ENCODE measurements at regions not wholly inside any gene's neighbourhood (a gene's known extent, or its start where the extent isn't known, plus 50 kb on each side); places are given as distances from the start of the nearest gene placed in this dataset.

DNA sequence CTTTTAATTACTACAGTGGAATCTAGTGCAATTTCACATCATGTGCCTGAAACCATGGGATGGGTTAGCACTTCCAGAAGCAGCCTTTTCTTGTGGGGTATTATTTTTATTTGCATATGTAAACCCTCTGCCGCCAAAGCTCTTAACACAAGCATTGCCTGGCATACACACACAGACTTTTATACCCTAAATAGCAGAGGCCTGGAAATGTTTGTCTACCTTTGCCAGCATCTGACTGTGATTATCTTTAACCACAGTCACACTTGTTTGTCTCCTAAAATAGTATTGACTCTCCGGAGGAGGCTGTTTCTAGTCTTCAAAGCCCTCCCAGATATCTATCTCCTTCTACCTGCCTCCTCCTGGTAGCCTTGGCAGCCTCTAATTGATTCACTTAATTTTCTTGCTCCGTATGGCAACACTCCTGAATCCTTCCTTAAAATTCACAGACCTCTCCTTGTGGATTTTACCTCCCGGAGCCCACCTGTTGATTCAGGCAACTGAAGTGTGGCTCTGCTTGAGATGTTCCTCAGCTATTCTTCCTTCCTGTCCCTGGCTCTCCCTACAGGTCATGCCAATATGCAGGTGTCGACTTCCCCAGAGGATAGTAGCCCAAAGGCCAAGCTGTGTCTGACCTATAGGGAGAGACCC, 127.1 kb upstream of the UMPS start:
- DNase-seq (ENCODE audit: low read depth in 2 of 2), result no peak
- TF ChIP-seq, protein P1, sequence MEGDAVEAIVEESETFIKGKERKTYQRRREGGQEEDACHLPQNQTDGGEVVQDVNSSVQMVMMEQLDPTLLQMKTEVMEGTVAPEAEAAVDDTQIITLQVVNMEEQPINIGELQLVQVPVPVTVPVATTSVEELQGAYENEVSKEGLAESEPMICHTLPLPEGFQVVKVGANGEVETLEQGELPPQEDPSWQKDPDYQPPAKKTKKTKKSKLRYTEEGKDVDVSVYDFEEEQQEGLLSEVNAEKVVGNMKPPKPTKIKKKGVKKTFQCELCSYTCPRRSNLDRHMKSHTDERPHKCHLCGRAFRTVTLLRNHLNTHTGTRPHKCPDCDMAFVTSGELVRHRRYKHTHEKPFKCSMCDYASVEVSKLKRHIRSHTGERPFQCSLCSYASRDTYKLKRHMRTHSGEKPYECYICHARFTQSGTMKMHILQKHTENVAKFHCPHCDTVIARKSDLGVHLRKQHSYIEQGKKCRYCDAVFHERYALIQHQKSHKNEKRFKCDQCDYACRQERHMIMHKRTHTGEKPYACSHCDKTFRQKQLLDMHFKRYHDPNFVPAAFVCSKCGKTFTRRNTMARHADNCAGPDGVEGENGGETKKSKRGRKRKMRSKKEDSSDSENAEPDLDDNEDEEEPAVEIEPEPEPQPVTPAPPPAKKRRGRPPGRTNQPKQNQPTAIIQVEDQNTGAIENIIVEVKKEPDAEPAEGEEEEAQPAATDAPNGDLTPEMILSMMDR (IDR thresholded peaks at IDR 0.05; ENCODE audit: low read depth, low read length), result no peak
- no peak overlapping the region for H3K4me3 ChIP-seq (replicated peaks in 1 of 2; ENCODE audit: low read depth in 2 of 2, low read length in 2 of 2)

DNA sequence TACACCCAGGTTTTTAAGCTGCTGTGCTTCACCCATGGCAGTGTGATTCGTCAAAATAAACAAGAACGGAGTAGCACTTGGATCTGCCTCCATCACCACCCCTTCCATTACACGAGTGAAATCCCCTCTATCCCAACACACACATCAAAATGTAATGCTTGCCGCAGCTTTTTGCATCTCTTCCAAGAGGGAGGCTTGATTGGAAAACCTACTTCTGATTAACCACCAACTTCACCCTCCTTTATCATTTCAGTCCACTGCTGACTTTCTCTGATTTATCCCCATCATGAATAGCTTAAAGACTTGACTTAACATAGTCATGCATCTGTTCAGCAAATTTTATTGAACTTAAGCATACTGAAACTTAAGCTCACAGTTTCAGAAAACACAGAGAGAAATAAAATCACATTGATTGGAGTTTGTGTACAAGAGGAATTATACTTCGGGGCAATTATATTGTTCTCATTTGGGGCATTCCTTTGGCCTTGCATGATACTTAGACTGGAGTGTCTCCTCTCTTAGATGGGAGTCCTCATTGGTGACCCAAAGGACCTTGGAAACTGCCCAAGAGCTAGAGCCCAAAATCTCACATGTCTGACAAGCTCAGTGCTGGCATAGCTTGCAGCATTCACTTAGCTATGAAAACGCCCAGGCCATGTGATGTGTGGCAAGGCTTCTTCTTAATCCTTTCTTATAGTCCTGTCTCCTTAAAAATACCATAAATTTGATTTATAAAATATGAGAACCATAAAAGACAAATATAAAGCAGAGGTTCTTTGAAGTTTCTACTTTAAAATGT, 124.3 kb upstream of the UMPS start:
- no peak overlapping the region for H3K4me3 ChIP-seq (replicated peaks in 1 of 2; ENCODE audit: low read depth in 2 of 2, low read length in 2 of 2)
- no peak for DNase-seq (ENCODE audit: low read depth in 2 of 2)
- TF ChIP-seq, protein P1 (IDR thresholded peaks at IDR 0.05; ENCODE audit: low read depth, low read length), result no peak

- DNase-seq (ENCODE audit: low read depth in 2 of 2), result peak; percentile 56 to 79
- H3K4me3 ChIP-seq (replicated peaks in 1 of 2; ENCODE audit: low read depth in 2 of 2, low read length in 2 of 2), result no peak overlapping the region
- TF ChIP-seq, protein P1 (IDR thresholded peaks at IDR 0.05; ENCODE audit: low read depth, low read length), result no peak
Observed at GRCh38 chr3:124607163-124607562, 123.1 kb upstream of the UMPS start.

DNA sequence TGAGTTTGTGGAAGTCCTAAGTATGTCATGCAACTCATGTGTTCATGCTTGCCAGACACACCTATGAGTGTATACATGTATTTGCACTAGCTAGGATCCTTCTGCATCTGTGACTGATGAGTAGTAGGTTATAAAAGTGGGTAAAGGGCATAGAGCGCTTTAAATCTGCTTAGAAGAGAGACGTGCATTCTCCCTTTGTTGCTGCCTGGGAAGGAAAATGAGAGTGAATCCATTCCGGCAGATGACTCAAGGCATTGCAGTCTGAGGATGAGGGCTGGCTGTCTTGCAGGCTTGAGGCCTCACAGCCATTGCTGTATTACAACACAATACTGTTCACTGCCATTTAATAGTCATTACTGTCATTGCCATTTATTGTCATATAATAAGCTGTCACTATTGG, 120.8 kb upstream of the UMPS start:
- TF ChIP-seq, protein P1 (IDR thresholded peaks at IDR 0.05; ENCODE audit: low read depth, low read length), result no peak
- DNase-seq (ENCODE audit: low read depth in 2 of 2), result peak in 1 of 2 donors; percentile 27
- no peak overlapping the region for H3K4me3 ChIP-seq (replicated peaks in 1 of 2; ENCODE audit: low read depth in 2 of 2, low read length in 2 of 2)

- no peak for DNase-seq (ENCODE audit: low read depth in 2 of 2)
- H3K4me3 ChIP-seq (replicated peaks in 1 of 2; ENCODE audit: low read depth in 2 of 2, low read length in 2 of 2), result no peak overlapping the region
- TF ChIP-seq, protein P1 (IDR thresholded peaks at IDR 0.05; ENCODE audit: low read depth, low read length), result no peak
Observed at GRCh38 chr3:124610130-124610529, 120.1 kb upstream of the UMPS start.

GRCh38 chr3:124611520-124611919, 118.7 kb upstream of the UMPS start:
- no peak for DNase-seq (ENCODE audit: low read depth in 2 of 2)
- TF ChIP-seq, protein P1 (IDR thresholded peaks at IDR 0.05; ENCODE audit: low read depth, low read length), result no peak
- no peak overlapping the region for H3K4me3 ChIP-seq (replicated peaks in 1 of 2; ENCODE audit: low read depth in 2 of 2, low read length in 2 of 2)
